NT2/D1 (cell line): ENCODE measurements at regions not wholly inside any gene's neighbourhood (a gene's known extent, or its start where the extent isn't known, plus 50 kb on each side); places are given as distances from the start of the nearest gene placed in this dataset.

Source experiments
- SUZ12 ChIP-seq: IDR thresholded peaks from 2 replicates; pipeline ENCODE4 v1.6.1; 2011; ENCODE audit not compliant: insufficient read length, insufficient read depth; ENCODE audit errors: extremely low read depth
- YY1 ChIP-seq: IDR thresholded peaks from 2 replicates; pipeline ENCODE4 v1.6.1; 2011; ENCODE audit not compliant: insufficient read length, insufficient read depth
- ZNF274 ChIP-seq: IDR thresholded peaks from 2 replicates; pipeline ENCODE4 v1.6.1; 2011; ENCODE audit warnings: mild to moderate bottlenecking, low read depth, low read length

DNA sequence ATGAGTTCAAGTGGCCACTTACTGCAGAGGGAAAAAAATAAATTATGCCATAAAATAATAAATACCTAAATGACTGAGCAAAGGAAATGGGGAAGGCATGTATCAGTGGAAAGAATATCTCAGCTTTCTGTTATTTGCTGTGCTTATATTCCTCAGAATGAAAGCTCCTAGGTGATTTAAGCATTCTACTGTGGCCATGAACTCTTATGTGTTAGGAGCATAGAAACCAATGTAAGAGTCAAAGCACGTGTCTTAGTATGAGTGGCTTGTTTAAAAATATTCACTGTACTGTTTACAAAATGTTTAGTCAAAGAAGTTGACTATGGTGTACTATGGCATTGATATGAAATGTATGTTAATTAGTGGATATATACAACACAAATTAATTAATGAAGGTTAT lies 59.0 kb upstream of the RTL1 start:
- TF ChIP-seq ZNF274, result no peak
- no peak for TF ChIP-seq YY1
- TF ChIP-seq SUZ12, result no peak
